ENCODE measurements at regions not wholly inside any gene's neighbourhood (a gene's known extent, or its start where the extent isn't known, plus 50 kb on each side); places are given as distances from the start of the nearest gene placed in this dataset.

DNA sequence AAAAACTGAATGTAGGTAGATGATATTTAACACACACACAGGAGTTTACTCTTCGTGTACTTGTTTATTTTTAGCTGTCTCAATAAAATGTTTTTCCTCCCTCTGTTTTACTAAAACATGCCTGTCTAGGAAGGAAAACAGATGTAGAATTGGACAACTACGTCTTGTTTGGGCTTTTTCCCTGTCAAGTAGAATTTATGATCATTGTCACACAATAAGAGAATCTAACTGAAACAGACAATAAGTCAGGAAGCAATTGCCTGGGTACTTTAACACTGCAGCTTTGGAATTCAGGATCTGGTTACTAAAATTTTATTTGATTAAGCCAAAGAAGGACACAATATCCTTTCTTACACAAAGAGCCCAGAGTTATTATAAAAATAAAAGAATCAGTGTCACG, 164.2 kb downstream of the ZDHHC21 start:
- Mint-ChIP-seq H3K27ac (no peak overlapping the region), H3K27me3 (no peaks in the 10 kb centered on the region), H3K36me3 (ENCODE audit: low read depth) (no peaks in the 10 kb centered on the region), H3K9me3 (no peaks in the 10 kb centered on the region), H3K4me1 (ENCODE audit: low read depth) (no peaks in the 10 kb centered on the region), H3K4me3 (no peak overlapping the region)
- intact Hi-C loops (cut with micrococcal nuclease) = no loop called here

DNA sequence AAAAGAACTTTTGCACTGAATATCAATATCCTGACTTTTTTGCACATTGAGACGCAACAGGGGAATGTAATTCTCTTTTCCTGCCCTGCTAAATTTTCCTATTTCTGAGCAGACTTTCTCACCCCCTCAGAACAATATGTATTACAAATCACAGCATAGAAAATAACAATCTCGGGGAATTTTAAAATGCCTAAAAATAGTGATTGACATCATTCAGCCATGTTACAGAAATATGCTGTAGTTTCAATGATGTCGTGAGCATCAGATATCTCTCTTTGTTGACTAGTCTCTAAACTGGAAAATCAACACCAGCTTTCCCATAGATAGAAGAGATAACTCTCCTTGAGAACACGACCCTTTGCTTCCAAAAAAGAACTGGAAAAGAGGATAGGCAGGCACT, 166.7 kb downstream of the ZDHHC21 start:
- Mint-ChIP-seq H3K27ac (no peak overlapping the region), H3K4me3 (no peak overlapping the region), H3K36me3 (ENCODE audit: low read depth) (no peaks in the 10 kb centered on the region), H3K9me3 (no peaks in the 10 kb centered on the region), H3K27me3 (no peaks in the 10 kb centered on the region), H3K4me1 (ENCODE audit: low read depth) (no peaks in the 10 kb centered on the region)
- intact Hi-C loops (cut with micrococcal nuclease) = no loop called here

DNA sequence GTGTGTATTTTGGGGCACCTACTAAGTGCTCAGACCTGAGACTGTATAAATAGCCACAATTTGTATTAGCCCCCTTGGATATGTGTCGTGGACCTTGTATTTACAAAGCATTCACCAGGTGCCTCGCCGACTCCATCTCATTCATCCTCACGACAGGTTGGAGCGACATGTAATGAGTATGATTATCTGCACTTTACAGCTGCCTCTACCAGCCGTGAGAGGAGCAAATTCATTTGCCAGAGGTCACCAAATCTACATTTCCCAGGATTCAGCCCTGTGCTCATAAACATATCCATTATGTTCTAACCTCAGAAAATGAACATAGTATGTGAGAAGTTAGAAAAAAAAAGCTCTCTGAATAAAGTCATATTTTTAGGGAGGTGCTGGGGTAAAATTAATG, 167.4 kb downstream of the ZDHHC21 start:
- Mint-ChIP-seq H3K9me3 (no peaks in the 10 kb centered on the region), H3K27me3 (no peaks in the 10 kb centered on the region), H3K36me3 (ENCODE audit: low read depth) (no peaks in the 10 kb centered on the region), H3K27ac (no peak overlapping the region), H3K4me1 (ENCODE audit: low read depth) (no peaks in the 10 kb centered on the region), H3K4me3 (no peak overlapping the region)
- intact Hi-C loops (cut with micrococcal nuclease) = no loop called here

DNA sequence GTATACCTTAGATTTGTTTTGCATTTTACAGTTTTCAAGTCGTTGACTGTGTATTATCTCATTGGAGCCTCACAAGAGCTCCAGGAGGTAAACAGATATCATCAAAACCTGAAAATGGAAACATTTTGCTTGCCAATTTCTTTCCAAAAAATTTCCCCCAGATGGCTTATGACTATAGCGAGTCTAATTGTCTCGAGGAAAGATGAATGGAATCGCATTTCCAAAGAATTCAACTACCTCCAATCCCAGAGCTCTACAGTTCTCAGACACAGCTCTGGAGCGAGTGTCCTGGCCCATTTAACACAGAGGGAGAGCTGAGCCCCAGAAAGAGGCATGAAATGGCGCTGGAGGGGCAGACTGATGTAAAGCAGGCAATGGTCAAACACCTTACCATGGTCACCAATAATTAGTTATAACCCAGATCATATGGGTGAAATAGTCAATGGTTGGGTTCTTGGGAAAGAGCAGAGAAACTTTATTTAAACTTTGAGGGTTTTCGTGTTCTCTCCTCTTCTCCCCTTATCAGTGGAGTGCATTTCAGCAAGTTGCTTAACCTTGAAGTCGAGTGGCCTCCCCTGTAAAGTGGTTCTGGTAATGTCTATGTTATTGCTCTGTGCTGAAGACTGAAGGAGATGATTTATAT, 168.2 kb downstream of the ZDHHC21 start:
- intact Hi-C loops (cut with micrococcal nuclease) = no loop called here
- no peaks in the 10 kb centered on the region for H3K36me3 Mint-ChIP-seq (ENCODE audit: low read depth)
- H3K27me3 Mint-ChIP-seq = no peaks in the 10 kb centered on the region
- H3K4me3 Mint-ChIP-seq = no peak overlapping the region
- no peaks in the 10 kb centered on the region for H3K9me3 Mint-ChIP-seq
- H3K27ac Mint-ChIP-seq = no peak overlapping the region
- H3K4me1 Mint-ChIP-seq (ENCODE audit: low read depth) = no peaks in the 10 kb centered on the region

DNA sequence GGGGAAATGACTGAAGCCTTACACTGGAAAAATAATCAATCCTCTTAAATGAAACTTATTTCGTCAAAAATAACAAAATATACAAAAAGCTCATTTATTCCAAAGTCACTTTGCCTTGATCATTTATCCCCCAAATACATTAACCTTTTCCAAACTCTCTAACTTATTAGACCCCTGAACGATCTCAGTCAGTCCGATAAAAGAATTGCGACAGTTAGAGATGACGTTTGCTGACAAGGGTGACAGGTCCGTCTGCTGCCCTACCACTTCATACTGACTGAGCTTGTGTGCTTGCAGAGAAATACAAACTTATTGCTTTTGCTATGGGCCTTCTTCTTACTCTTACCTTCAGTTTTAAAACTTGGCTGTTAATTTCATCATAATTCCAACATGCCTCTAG, 169.7 kb downstream of the ZDHHC21 start:
- Mint-ChIP-seq H3K9me3 (no peaks in the 10 kb centered on the region), H3K36me3 (ENCODE audit: low read depth) (no peaks in the 10 kb centered on the region), H3K4me1 (ENCODE audit: low read depth) (no peaks in the 10 kb centered on the region), H3K27me3 (no peaks in the 10 kb centered on the region), H3K4me3 (no peak overlapping the region), H3K27ac (no peak overlapping the region)
- intact Hi-C loops (cut with micrococcal nuclease) = no loop called here

DNA sequence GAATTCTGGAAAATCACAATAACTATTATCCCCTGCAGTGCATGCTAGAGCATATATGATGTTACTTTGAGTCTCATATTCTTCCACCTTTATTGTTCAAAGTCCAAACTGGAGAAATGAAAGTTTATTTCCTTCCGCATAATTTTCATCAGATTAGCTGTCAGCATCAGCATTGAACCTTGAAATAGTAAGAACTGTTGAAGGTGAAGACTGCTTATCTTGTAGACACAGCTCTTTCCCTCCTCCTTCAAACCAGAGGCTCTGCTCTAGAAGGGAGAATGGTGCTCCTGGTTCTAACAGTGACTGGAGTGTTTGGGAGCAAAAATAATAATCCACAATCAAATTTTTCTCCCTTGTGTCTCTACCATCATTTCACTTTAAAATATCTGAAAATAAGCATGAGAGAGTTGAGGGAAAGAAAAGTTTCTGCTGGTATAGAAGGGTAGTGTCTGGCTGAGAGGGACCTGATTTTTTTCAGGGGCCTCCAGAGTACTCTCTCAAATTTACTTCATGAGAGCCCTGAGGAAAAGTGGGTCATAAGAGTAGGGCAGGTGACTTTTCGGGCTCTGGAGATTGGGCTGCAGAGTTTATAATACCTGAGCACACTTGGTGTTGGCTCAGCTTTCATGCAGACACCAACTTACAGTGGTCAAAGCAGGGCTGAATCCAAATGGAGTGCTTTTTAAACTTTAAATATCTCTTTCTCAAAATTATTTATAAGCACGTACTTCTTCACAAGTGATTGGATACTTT, 170.4 kb downstream of the ZDHHC21 start:
- no peaks in the 10 kb centered on the region for H3K4me1 Mint-ChIP-seq (ENCODE audit: low read depth)
- no peak overlapping the region for H3K27ac Mint-ChIP-seq
- H3K36me3 Mint-ChIP-seq (ENCODE audit: low read depth) = no peaks in the 10 kb centered on the region
- intact Hi-C loops (cut with micrococcal nuclease) = no loop called here
- H3K9me3 Mint-ChIP-seq = no peaks in the 10 kb centered on the region
- H3K4me3 Mint-ChIP-seq = no peak overlapping the region
- no peaks in the 10 kb centered on the region for H3K27me3 Mint-ChIP-seq

DNA sequence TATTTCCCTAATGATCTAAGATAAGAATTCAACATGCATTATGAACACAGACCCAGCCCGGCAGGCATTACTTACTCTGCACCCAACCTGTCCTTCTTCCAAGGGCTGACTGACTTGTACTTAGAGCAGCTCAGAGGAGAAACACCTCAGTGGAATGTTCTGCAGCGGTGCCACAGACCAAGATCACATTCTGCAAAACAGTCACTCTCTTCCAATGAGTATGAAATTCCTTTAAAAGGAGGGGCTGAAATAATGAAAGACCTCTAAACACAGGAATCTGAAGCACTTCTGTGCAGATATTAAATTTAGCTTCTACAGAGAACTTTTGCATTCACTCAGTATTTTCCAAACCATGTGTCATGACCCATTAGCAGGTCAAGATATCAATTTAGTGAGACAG, 172.9 kb downstream of the ZDHHC21 start:
- no peak overlapping the region for H3K4me3 Mint-ChIP-seq
- H3K9me3 Mint-ChIP-seq = no peaks in the 10 kb centered on the region
- no peaks in the 10 kb centered on the region for H3K36me3 Mint-ChIP-seq (ENCODE audit: low read depth)
- no peaks in the 10 kb centered on the region for H3K4me1 Mint-ChIP-seq (ENCODE audit: low read depth)
- H3K27ac Mint-ChIP-seq = no peak overlapping the region
- no peaks in the 10 kb centered on the region for H3K27me3 Mint-ChIP-seq
- intact Hi-C loops (cut with micrococcal nuclease) = no loop called here

DNA sequence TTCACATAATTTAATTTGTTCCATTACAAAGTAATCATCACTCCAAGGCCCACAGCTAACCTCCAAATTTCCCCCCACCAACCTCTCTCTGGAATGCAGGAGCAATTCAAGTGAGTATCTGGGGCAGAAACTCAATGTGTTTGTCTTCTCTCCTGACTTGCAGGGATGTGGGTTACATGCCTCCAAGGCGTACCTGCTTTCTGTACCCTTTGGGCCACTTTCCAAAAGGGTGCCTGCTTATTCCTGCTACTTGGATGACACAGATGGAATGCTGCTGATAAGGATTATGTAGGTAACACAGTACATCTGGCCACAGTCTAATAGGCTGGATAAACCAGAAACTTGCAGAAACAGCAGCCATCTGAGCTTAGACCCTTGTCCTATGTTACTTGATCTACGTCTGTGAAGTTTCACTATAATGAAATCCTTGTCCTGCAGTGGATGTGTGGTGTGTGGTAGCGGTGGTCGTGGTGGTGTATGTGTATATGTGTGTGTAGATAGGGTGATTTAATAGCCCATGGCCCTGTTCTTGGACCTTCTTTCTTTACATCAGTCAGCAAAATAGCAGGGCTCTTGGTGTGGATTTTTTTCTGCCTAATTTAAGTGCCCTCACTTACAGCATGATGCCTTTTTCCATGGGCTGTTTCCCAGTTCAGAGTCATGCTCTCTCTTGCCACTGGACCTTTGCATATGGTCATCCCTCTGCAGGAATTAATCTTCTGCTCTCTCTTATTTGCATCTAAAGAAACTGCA, 175.9 kb downstream of the ZDHHC21 start:
- intact Hi-C loops (cut with micrococcal nuclease) = no loop called here
- H3K4me3 Mint-ChIP-seq = no peak overlapping the region
- H3K9me3 Mint-ChIP-seq = no peaks in the 10 kb centered on the region
- no peaks in the 10 kb centered on the region for H3K27me3 Mint-ChIP-seq
- no peaks in the 10 kb centered on the region for H3K36me3 Mint-ChIP-seq (ENCODE audit: low read depth)
- H3K4me1 Mint-ChIP-seq (ENCODE audit: low read depth) = no peaks in the 10 kb centered on the region
- no peak overlapping the region for H3K27ac Mint-ChIP-seq

DNA sequence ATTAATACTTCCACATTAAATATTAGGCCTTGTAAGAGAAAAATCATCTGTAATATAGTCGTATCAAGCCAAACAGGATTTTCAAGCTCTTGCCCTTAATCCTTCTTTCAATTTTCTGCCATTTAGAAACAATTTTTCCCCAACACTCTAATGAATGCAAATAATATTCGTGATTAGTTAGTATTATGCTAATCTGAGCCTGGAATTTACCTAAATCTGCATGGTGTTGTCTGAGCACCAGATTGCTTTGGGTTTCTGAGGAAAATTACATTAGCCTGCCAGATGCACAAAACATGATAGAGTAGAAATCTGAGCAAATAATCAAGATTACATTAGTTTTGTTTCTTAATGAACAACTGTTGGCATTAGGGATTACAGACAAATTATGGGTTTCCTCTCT, 176.6 kb downstream of the ZDHHC21 start:
- Mint-ChIP-seq H3K27ac (no peak overlapping the region), H3K4me1 (ENCODE audit: low read depth) (no peaks in the 10 kb centered on the region)
- intact Hi-C loops (cut with micrococcal nuclease) = no loop called here

DNA sequence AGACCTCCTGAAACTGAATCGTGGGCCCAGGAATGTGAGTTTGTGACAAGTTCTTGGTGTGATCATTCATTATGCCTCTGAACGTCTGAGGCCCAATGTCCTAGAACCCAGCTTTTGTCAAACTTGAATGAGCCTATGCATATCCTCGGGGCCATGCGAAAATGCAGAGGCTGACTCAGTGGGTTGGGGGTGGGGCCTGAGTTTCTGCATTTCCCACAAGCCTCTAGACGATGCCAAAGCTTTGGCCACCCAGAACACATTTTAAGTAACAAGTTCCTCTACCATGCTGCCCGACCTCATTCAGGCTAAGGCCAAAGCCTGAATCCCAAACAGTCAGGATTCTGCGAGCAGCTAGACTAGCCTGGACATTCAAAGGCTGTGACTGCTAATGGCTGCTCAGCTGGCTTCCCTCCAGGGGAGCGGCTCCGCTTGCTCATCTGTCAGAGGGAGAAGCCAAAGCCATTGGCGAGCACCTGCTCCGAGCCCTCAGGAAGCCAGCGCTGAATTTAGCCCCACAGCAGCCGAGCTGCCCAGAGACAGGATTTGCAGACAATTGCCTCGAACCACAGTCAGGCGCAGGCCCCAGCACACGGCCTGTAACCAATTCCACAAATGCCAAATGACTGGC, 177.5 kb downstream of the ZDHHC21 start:
- Mint-ChIP-seq H3K4me1 (ENCODE audit: low read depth) (no peaks in the 10 kb centered on the region), H3K9me3 (no peaks in the 10 kb centered on the region), H3K36me3 (ENCODE audit: low read depth) (no peaks in the 10 kb centered on the region), H3K4me3 (no peak overlapping the region), H3K27me3 (no peaks in the 10 kb centered on the region), H3K27ac (no peak overlapping the region)
- intact Hi-C loops (cut with micrococcal nuclease) = no loop called here

More for the DNA sequence above, 176.6 kb downstream of the ZDHHC21 start:
- H3K4me3 Mint-ChIP-seq = no peak overlapping the region
- H3K9me3 Mint-ChIP-seq = no peaks in the 10 kb centered on the region
- no peaks in the 10 kb centered on the region for H3K36me3 Mint-ChIP-seq (ENCODE audit: low read depth)
- H3K27me3 Mint-ChIP-seq = no peaks in the 10 kb centered on the region

DNA sequence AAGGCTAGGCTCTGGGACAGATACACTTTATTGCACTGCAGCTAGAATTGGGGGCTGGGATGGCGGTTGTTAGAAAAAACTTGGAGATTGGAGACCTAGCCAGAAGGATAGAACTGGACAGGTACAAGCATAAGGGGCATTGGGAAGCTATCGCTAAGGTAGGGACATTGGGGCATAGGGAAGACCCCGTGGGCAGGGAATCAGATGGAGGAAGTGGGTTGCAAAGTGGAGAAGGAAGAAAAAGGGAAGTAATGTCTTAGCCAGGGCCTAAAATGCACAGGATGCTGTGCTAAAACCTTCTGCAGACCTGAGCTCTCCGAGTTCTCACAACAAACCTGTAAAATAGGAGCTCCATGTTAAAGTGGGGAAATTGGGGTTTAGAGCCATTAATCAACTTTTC, 178.2 kb downstream of the ZDHHC21 start:
- no peaks in the 10 kb centered on the region for H3K9me3 Mint-ChIP-seq
- H3K36me3 Mint-ChIP-seq (ENCODE audit: low read depth) = no peaks in the 10 kb centered on the region
- H3K4me1 Mint-ChIP-seq (ENCODE audit: low read depth) = no peaks in the 10 kb centered on the region
- H3K27me3 Mint-ChIP-seq = no peaks in the 10 kb centered on the region
- H3K27ac Mint-ChIP-seq = no peak overlapping the region
- no peak overlapping the region for H3K4me3 Mint-ChIP-seq
- intact Hi-C loops (cut with micrococcal nuclease) = no loop called here

DNA sequence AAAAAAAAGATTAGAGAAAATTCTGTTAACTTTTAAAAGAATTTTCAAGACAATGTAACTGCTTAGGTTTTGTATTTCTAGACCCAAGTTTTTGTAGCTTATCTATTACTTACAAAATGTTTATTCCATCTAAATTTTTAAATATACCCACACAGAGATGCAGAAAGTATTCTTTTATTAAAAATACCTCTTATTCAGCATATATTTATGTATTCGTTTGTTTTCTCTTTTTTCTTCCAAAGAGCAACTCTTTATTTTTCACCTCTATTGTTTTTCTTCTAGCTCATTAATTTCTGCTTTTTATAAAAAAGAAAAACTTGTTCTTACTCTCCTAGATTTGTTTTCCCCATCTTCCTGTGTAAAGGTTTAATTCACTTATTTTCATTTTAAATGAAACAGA, 180.3 kb downstream of the ZDHHC21 start:
- no peaks in the 10 kb centered on the region for H3K27me3 Mint-ChIP-seq
- no peaks in the 10 kb centered on the region for H3K9me3 Mint-ChIP-seq
- intact Hi-C loops (cut with micrococcal nuclease) = no loop called here
- no peak overlapping the region for H3K4me3 Mint-ChIP-seq
- no peak overlapping the region for H3K27ac Mint-ChIP-seq
- H3K36me3 Mint-ChIP-seq (ENCODE audit: low read depth) = no peaks in the 10 kb centered on the region
- H3K4me1 Mint-ChIP-seq (ENCODE audit: low read depth) = no peaks in the 10 kb centered on the region

DNA sequence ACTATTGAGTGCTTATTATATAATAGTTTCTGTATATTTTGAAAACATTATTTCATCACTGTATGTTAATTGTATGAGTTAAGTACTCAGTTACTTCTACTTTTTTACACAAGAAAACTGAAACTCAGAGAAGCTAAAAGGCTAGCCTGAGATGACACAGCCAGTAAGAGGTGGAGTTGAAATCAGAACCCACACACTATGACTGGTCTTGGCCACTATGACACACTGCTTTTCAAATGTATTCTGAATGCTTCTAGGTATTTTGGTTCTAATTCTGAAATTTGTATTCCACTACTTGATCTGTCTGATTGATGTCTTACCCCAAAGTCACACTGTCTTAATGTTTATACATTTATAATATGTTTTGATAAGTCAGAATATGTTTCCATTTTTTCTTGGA, 181.8 kb downstream of the ZDHHC21 start:
- Mint-ChIP-seq H3K27ac (no peak overlapping the region), H3K4me3 (no peak overlapping the region), H3K36me3 (ENCODE audit: low read depth) (no peaks in the 10 kb centered on the region), H3K4me1 (ENCODE audit: low read depth) (no peaks in the 10 kb centered on the region), H3K9me3 (no peaks in the 10 kb centered on the region), H3K27me3 (no peaks in the 10 kb centered on the region)
- intact Hi-C loops (cut with micrococcal nuclease) = no loop called here

DNA sequence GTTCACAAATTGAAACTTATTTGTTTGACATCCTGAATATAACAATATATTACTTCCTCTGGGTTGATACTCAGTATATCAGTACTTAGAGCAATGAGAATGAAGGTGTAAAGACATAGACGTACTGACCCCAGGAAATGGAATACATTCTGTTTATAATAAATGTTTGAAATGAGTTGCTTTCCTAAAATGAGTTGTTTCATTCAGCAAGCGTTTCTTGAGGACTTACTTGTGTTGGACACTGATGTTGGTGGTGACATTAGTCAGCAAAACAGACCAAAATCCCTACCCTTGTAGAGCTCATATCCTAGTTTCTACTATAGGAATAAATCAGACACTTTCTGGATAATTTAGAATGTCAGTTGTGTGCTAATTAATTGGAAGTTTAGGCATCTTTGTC, 184.3 kb downstream of the ZDHHC21 start:
- Mint-ChIP-seq H3K4me3 (no peak overlapping the region), H3K9me3 (no peaks in the 10 kb centered on the region), H3K27ac (no peak overlapping the region), H3K4me1 (ENCODE audit: low read depth) (no peaks in the 10 kb centered on the region), H3K36me3 (ENCODE audit: low read depth) (no peaks in the 10 kb centered on the region), H3K27me3 (no peaks in the 10 kb centered on the region)
- intact Hi-C loops (cut with micrococcal nuclease) = no loop called here

All from dendritic cell treated with granulocyte-macrophage colony-stimulating factor and Interleukin-4, amounts not matched to agents 40 ng/mL and 50 ng/mL, for 4 days (primary cell).